Activated CD4-positive, alpha-beta T cell treated with anti-CD3 and anti-CD28 coated beads for 36 hours (primary cell): ENCODE measurements at regions not wholly inside any gene's neighbourhood (a gene's known extent, or its start where the extent isn't known, plus 50 kb on each side); places are given as distances from the start of the nearest gene placed in this dataset.
A peak's percentile ranks its signal among the peaks of the same experiment; 100 is the strongest.

Experiments used
- ATAC-seq: fragments of 200-7000 bp; cut with Tn5 transposase; one replicate; pipeline ENCODE4 v1.10.0; 2021; ENCODE audit warnings: mild to moderate bottlenecking, moderate library complexity
- CTCF ChIA-PET: fragments of 350-600 bp; sonication (Branson Sonifier 250); formaldehyde crosslinking; loops from one replicate; lab custom pipeline; 2021; ENCODE audit warnings: antibody characterized with exemption; lab: Charles Lee
- POLR2A ChIA-PET: fragments of 350-600 bp; sonication (Branson Sonifier 250); formaldehyde crosslinking; loops from one replicate; lab custom pipeline; 2021; ENCODE audit warnings: antibody characterized with exemption, inconsistent platforms; lab: Charles Lee
- DNase-seq: peaks from one replicate; pipeline ENCODE4 v3.0.0-alpha.2; 2020
- H3K27ac Mint-ChIP-seq: one replicate; pipeline ENCODE4 v1.8.0; 2021; ENCODE audit warnings: mixed read lengths
- H3K27me3 Mint-ChIP-seq: one replicate; pipeline ENCODE4 v1.8.0; 2021; ENCODE audit warnings: mixed read lengths
- H3K36me3 Mint-ChIP-seq: one replicate; pipeline ENCODE4 v1.8.0; 2021; ENCODE audit warnings: low read depth, mixed read lengths
- H3K4me1 Mint-ChIP-seq: one replicate; pipeline ENCODE4 v1.8.0; 2021; ENCODE audit warnings: mixed read lengths
- H3K4me3 Mint-ChIP-seq: one replicate; pipeline ENCODE4 v1.8.0; 2021; ENCODE audit warnings: mild to moderate bottlenecking, moderate library complexity, mixed read lengths
- H3K9me3 Mint-ChIP-seq: one replicate; pipeline ENCODE4 v1.8.0; 2021; ENCODE audit warnings: low read depth, mixed read lengths
- intact Hi-C, 2 experiments: fragments of 100-400 bp; cut with DNase I in 1 of 2; cut with micrococcal nuclease in 1 of 2; formaldehyde crosslinking; loops; one replicate each; pipeline versions ENCODE4 v1.14.2 to v1.15.1; 2022 to 2024; cut with DNase I, micrococcal nuclease

DNA sequence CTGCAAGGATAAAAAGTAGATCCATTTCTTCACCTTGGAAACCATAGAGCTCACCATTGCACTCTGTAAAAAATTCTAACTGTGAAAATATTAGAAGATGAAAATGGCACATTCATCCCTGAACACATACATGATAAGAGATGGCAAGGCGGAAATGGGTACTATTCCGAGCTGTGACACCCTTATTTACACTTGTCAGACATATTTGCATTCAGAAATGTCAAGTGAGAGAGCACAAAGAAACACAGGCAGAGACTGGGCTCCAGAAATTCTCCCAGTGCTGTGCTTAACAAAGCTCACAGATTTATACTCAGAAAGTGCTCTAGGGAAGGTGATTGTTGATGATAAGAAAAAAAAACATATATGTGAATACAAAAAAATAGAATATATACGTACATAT lies 170.3 kb upstream of the PUM3 start:
- POLR2A ChIA-PET = no interaction called here
- no peak overlapping the region for H3K4me3 Mint-ChIP-seq
- intact Hi-C loops = no loop called here
- DNase-seq (no peak), ATAC-seq (no peak)
- H3K36me3 Mint-ChIP-seq = no peaks in the 10 kb centered on the region
- H3K27me3 Mint-ChIP-seq = peaks cover 3% of the 10 kb centered on the region
- peaks cover 3% of the 10 kb centered on the region for H3K9me3 Mint-ChIP-seq
- CTCF ChIA-PET = no interaction called here
- no peaks in the 10 kb centered on the region for H3K4me1 Mint-ChIP-seq
- H3K27ac Mint-ChIP-seq = no peak overlapping the region

DNA sequence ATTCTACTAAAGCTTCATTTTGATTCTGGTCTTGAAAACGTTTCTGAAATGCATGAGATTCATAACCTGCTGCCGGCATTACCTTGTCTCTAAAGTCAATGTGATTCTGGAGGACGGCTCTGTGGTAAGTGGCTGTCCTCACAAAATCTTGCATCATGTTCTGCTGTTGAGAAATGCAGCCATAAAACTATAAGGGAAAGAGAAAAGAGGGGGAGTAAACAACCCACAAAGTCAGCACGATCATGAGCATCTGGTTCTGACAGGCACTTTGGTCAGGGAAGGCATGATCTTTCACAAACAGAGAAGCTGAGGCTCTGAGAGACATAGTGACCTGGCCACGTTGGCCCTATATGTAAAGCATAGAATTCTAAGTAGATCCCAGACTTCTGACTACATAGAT lies 168.9 kb upstream of the PUM3 start:
- Mint-ChIP-seq H3K36me3 (no peaks in the 10 kb centered on the region), H3K27me3 (peaks cover 3% of the 10 kb centered on the region), H3K27ac (no peak overlapping the region), H3K4me3 (no peak overlapping the region), H3K4me1 (no peaks in the 10 kb centered on the region), H3K9me3 (peaks cover 3% of the 10 kb centered on the region)
- ChIA-PET POLR2A (no interaction called here), CTCF (no interaction called here)
- ATAC-seq = no peak
- no peak for DNase-seq
- intact Hi-C loops = no loop called here

DNA sequence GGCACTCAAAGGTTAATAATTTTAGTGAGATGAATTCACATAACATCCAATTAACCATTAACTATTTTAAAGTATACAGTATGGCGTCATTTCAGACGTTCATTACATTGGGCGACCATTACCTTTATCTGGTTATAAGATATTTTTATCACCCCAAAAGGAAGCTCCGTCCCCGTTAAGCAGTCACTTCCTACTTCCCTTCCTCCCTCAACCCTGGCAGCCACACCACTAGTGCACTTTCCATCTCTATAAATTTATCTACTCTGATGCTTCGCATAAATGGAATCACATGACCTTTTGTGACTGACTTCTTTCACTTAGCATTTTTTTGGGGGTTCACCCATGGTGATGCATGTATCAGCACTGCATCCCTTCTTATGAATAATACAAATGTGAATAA lies 168.3 kb upstream of the PUM3 start:
- intact Hi-C loops = no loop called here
- no peaks in the 10 kb centered on the region for H3K36me3 Mint-ChIP-seq
- DNase-seq (no peak), ATAC-seq (no peak)
- ChIA-PET POLR2A (no interaction called here), CTCF (no interaction called here)
- no peak overlapping the region for H3K27ac Mint-ChIP-seq
- peaks cover 3% of the 10 kb centered on the region for H3K27me3 Mint-ChIP-seq
- peaks cover 3% of the 10 kb centered on the region for H3K9me3 Mint-ChIP-seq
- no peaks in the 10 kb centered on the region for H3K4me1 Mint-ChIP-seq
- no peak overlapping the region for H3K4me3 Mint-ChIP-seq

DNA sequence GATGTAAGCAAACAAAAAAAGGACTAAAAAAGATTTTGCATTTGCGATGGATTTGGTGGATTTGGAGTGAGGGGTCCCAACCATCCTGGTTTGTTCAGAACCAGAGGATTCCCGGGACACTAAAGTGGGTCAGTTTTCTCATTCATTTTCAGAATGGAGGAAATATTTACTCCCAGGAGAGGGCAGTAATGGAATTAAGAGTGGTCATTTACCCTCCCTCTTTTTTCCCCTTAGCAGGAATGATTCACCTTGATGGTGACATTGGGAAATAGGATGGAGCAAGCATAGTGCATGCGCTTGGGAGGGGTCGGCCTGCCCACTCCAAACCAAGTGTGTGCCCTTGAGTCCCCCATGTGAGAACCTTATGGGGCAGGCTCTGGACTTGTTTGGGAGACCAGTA lies 164.2 kb upstream of the PUM3 start:
- Mint-ChIP-seq H3K4me3 (no peak overlapping the region), H3K27me3 (peaks cover 7% of the 10 kb centered on the region), H3K36me3 (no peaks in the 10 kb centered on the region), H3K4me1 (no peaks in the 10 kb centered on the region), H3K9me3 (peaks cover 3% of the 10 kb centered on the region), H3K27ac (no peak overlapping the region)
- intact Hi-C loops = no loop called here
- ChIA-PET CTCF (interaction anchor here (0.6 kb wide), 1 partner anchor 35 kb away, joined by 3 read pairs; no protein-coding TSS in a partner anchor), POLR2A (no interaction called here)
- DNase-seq (no peak), ATAC-seq (no peak)

GRCh38 chr9:3007326-3007725 lies 163.4 kb upstream of the PUM3 start:
- Mint-ChIP-seq H3K27ac (no peak overlapping the region), H3K9me3 (peaks cover 3% of the 10 kb centered on the region), H3K36me3 (no peaks in the 10 kb centered on the region), H3K4me1 (no peaks in the 10 kb centered on the region), H3K27me3 (peaks cover 7% of the 10 kb centered on the region), H3K4me3 (no peak overlapping the region)
- ATAC-seq = no peak
- POLR2A ChIA-PET = no interaction called here
- DNase-seq = no peak
- intact Hi-C loops = no loop called here
- CTCF ChIA-PET = no interaction called here

- CTCF ChIA-PET = no interaction called here
- intact Hi-C loops = no loop called here
Observed at GRCh38 chr9:3006851-3007250, 163.0 kb upstream of the PUM3 start.

GRCh38 chr9:3004572-3004971 lies 160.7 kb upstream of the PUM3 start:
- no peak for ATAC-seq
- CTCF ChIA-PET = no interaction called here
- POLR2A ChIA-PET = no interaction called here
- intact Hi-C loops = no loop called here
- Mint-ChIP-seq H3K27ac (no peak overlapping the region), H3K9me3 (peaks cover 3% of the 10 kb centered on the region), H3K4me3 (no peak overlapping the region), H3K27me3 (peaks cover 12% of the 10 kb centered on the region), H3K4me1 (no peaks in the 10 kb centered on the region), H3K36me3 (no peaks in the 10 kb centered on the region)
- DNase-seq = no peak

More at GRCh38 chr9:3006851-3007250, 163.0 kb upstream of the PUM3 start:
- no peak overlapping the region for H3K4me3 Mint-ChIP-seq
- no peaks in the 10 kb centered on the region for H3K4me1 Mint-ChIP-seq
- H3K36me3 Mint-ChIP-seq = no peaks in the 10 kb centered on the region
- H3K27ac Mint-ChIP-seq = no peak overlapping the region
- peaks cover 7% of the 10 kb centered on the region for H3K27me3 Mint-ChIP-seq
- H3K9me3 Mint-ChIP-seq = peaks cover 3% of the 10 kb centered on the region
- POLR2A ChIA-PET = no interaction called here
- ATAC-seq = no peak
- no peak for DNase-seq

GRCh38 chr9:3001311-3001710 lies 157.4 kb upstream of the PUM3 start:
- no peak overlapping the region for H3K4me3 Mint-ChIP-seq
- ChIA-PET POLR2A (no interaction called here), CTCF (no interaction called here)
- ATAC-seq = no peak
- DNase-seq = no peak
- H3K27ac Mint-ChIP-seq = no peak overlapping the region
- H3K36me3 Mint-ChIP-seq = no peaks in the 10 kb centered on the region
- H3K27me3 Mint-ChIP-seq = peaks cover 9% of the 10 kb centered on the region
- intact Hi-C loops = no loop called here
- H3K9me3 Mint-ChIP-seq = no peaks in the 10 kb centered on the region
- H3K4me1 Mint-ChIP-seq = no peaks in the 10 kb centered on the region

GRCh38 chr9:2992427-2992826 lies 148.5 kb upstream of the PUM3 start:
- Mint-ChIP-seq H3K27me3 (peaks cover 3% of the 10 kb centered on the region), H3K9me3 (no peaks in the 10 kb centered on the region), H3K4me3 (no peak overlapping the region), H3K36me3 (no peaks in the 10 kb centered on the region), H3K27ac (no peak overlapping the region), H3K4me1 (no peaks in the 10 kb centered on the region)
- ChIA-PET CTCF (interaction anchor here (0.6 kb wide), 1 partner anchor 182 kb away, joined by 4 read pairs; no protein-coding TSS in a partner anchor), POLR2A (no interaction called here)
- intact Hi-C loops = no loop called here
- ATAC-seq (no peak), DNase-seq (no peak)

DNA sequence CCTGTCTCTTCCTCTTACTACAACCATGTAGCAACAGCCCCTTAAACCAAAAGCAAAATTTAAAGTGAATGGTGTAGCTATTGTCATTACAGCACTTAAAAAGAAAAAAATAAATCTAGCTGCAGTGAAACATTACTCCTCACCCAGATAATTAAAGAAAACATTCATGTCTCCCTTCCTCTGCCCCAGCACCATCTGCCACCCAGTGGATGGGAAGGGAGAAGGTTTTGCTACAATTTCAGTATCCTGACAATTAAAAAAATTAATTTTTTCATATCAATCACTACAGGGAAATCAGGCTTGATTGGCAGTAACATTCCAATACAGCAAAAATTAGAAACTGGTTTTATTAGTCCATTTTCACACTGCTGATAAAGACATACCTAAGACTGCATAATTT lies 147.4 kb upstream of the PUM3 start:
- no peak for ATAC-seq
- H3K36me3 Mint-ChIP-seq = no peaks in the 10 kb centered on the region
- no peaks in the 10 kb centered on the region for H3K4me1 Mint-ChIP-seq
- ChIA-PET CTCF (no interaction called here), POLR2A (no interaction called here)
- H3K4me3 Mint-ChIP-seq = no peak overlapping the region
- DNase-seq = peak; percentile 4
- intact Hi-C loops = no loop called here
- H3K27ac Mint-ChIP-seq = no peak overlapping the region
- H3K9me3 Mint-ChIP-seq = no peaks in the 10 kb centered on the region
- peaks cover 7% of the 10 kb centered on the region for H3K27me3 Mint-ChIP-seq

- Mint-ChIP-seq H3K9me3 (no peaks in the 10 kb centered on the region), H3K27me3 (peaks cover 13% of the 10 kb centered on the region), H3K27ac (no peak overlapping the region), H3K4me3 (no peak overlapping the region), H3K36me3 (no peaks in the 10 kb centered on the region), H3K4me1 (no peaks in the 10 kb centered on the region)
- ChIA-PET POLR2A (no interaction called here), CTCF (no interaction called here)
- ATAC-seq (no peak), DNase-seq (no peak)
- intact Hi-C loops = no loop called here
Observed at GRCh38 chr9:2987679-2988078, 143.8 kb upstream of the PUM3 start.

DNA sequence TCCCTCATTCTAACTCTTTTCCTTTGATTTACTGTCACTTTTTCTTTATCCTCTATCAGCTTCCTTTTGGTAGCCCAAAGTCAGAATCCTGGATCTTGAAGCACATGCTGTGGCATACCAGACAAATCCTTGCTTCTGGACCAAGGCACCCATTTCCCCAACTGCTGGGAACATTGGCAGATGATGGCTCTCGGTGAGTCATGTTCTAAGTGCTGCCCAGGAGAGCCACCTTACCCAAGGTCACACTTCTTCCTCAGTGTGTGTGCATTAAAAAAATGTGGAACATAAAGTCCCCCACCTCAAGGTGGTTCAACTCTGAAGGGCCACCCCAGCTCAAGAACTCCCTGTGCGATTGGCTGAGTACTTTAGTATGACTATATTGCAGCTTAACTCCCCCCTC lies 141.4 kb upstream of the PUM3 start:
- POLR2A ChIA-PET = no interaction called here
- CTCF ChIA-PET = no interaction called here
- Mint-ChIP-seq H3K9me3 (no peaks in the 10 kb centered on the region), H3K27me3 (peaks cover 13% of the 10 kb centered on the region), H3K4me1 (no peaks in the 10 kb centered on the region), H3K4me3 (no peak overlapping the region), H3K27ac (no peak overlapping the region), H3K36me3 (no peaks in the 10 kb centered on the region)
- ATAC-seq (no peak), DNase-seq (no peak)
- intact Hi-C loops = no loop called here

GRCh38 chr9:2984491-2984890 lies 140.6 kb upstream of the PUM3 start:
- H3K36me3 Mint-ChIP-seq = no peaks in the 10 kb centered on the region
- H3K4me3 Mint-ChIP-seq = no peak overlapping the region
- ATAC-seq (no peak), DNase-seq (no peak)
- H3K4me1 Mint-ChIP-seq = no peaks in the 10 kb centered on the region
- intact Hi-C loops = no loop called here
- no peak overlapping the region for H3K27ac Mint-ChIP-seq
- CTCF ChIA-PET = no interaction called here
- H3K9me3 Mint-ChIP-seq = no peaks in the 10 kb centered on the region
- POLR2A ChIA-PET = no interaction called here
- H3K27me3 Mint-ChIP-seq = peaks cover 13% of the 10 kb centered on the region
